Vagina (tissue), 2 donors: ENCODE measurements at regions not wholly inside any gene's neighbourhood (a gene's known extent, or its start where the extent isn't known, plus 50 kb on each side); places are given as distances from the start of the nearest gene placed in this dataset.

Experiments used
- DNase-seq, 2 donors: peaks; one replicate each; pipeline ENCODE4 v3.0.0-alpha.2; 2017; ENCODE audit errors: extremely low spot score in 2 of 2
- H3K27ac ChIP-seq: fragments of 200-600 bp; sonication (generic); one replicate; pipeline ENCODE4 v1.5.1; 2019
- H3K27me3 ChIP-seq: fragments of 200-600 bp; sonication (generic); one replicate; pipeline ENCODE4 v1.5.1; 2019
- H3K36me3 ChIP-seq, 2 donors: fragments of 200-600 bp; sonication (generic); one replicate each; pipeline ENCODE4 v1.5.1; 2017 to 2019
- H3K4me1 ChIP-seq: fragments of 200-600 bp; sonication (generic); one replicate; pipeline ENCODE4 v1.5.1; 2019
- H3K4me3 ChIP-seq, 2 donors: fragments of 200-600 bp; sonication (generic); 1 replicate in 1 of 2; 2 replicates in 1 of 2; pipeline ENCODE4 v1.5.1; 2016 to 2019
- H3K9me3 ChIP-seq: fragments of 200-600 bp; sonication (generic); one replicate; pipeline ENCODE4 v1.5.1; 2019
- CTCF ChIP-seq, 3 experiments: fragments of 450-650 bp in 2 of 3; fragments of 200-600 bp in 1 of 3; sonication (generic) in 1 of 3; IDR thresholded peaks; one replicate each; pipeline ENCODE4 v1.5.1; 2017 to 2019; ENCODE audit warnings: antibody characterized with exemption in 3 of 3, mild to moderate bottlenecking in 2 of 3, moderate library complexity in 2 of 3
- POLR2A ChIP-seq, 2 donors: fragments of 450-650 bp; IDR thresholded peaks; one replicate each; pipeline ENCODE4 v1.6.1; 2017; ENCODE audit warnings: antibody characterized with exemption in 2 of 2, mild to moderate bottlenecking in 2 of 2, moderate library complexity in 2 of 2
- POLR2AphosphoS5 ChIP-seq, 2 donors: sonication (generic); formaldehyde crosslinking; IDR thresholded peaks; one replicate each; pipeline ENCODE4 v1.9.0; 2017; ENCODE audit warnings: antibody characterized with exemption in 2 of 2, mild to moderate bottlenecking in 2 of 2, low read depth in 1 of 2; ENCODE audit not compliant: insufficient read depth in 1 of 2
- intact Hi-C: fragments of 100-400 bp; cut with DNase I; formaldehyde crosslinking; loops from one replicate; pipeline ENCODE4 v1.15.1; 2023

GRCh38 chr5:74433896-74434829 is 206.4 kb downstream of the ENC1 start:
- intact Hi-C loops = no loop called here
- H3K9me3 ChIP-seq = no peaks in the 10 kb centered on the region
- no peak overlapping the region for H3K27ac ChIP-seq
- peaks cover 14% of the 10 kb centered on the region for H3K4me1 ChIP-seq
- H3K27me3 ChIP-seq = no peaks in the 10 kb centered on the region
- DNase-seq = no peak
- TF ChIP-seq CTCF (IDR thresholded peaks at IDR 0.05) = no peak
- TF ChIP-seq POLR2AphosphoS5 (IDR thresholded peaks at IDR 0.05; ENCODE audit: insufficient read depth in 1 of 2, low read depth in 1 of 2) = no peak
- no peak for TF ChIP-seq POLR2A (IDR thresholded peaks at IDR 0.05)
- no peak overlapping the region for H3K4me3 ChIP-seq
- no peaks in the 10 kb centered on the region for H3K36me3 ChIP-seq

DNA sequence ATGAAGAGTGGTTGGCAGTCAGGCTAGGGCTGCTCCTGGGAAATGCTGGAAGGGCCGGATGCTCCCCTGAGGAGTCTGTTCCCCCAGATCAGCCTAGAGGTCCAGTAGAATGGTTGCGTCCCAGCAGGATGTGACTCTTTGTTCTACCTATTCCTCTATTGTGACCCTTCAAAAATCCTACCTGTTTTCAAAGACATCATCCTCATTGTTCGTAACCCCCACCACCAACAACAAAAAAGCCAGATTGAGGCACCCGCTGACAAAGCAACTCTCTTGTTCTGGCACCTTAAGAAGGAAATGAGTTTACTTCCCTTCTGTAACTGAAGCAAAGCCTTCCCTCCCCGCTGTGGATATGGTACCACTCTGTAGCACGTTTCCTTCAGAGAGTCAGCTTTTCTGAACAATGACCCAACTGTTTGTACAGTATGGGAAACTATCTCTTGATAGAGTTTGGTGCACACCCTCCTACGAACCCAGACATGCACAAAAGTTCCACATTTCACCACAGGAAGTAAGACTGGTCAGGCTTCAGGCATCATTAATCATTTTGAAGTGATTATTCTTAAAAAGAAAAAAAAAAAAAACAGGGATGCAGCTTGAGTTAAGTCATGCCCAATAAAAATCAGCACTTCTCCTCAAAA is 207.2 kb downstream of the ENC1 start:
- Histone ChIP-seq H3K4me1 (peaks cover 14% of the 10 kb centered on the region), H3K36me3 (no peaks in the 10 kb centered on the region), H3K9me3 (no peaks in the 10 kb centered on the region), H3K27ac (no peak overlapping the region), H3K4me3 (no peak overlapping the region), H3K27me3 (no peaks in the 10 kb centered on the region)
- TF ChIP-seq POLR2AphosphoS5 (IDR thresholded peaks at IDR 0.05; ENCODE audit: insufficient read depth in 1 of 2, low read depth in 1 of 2) = no peak
- no peak for TF ChIP-seq CTCF (IDR thresholded peaks at IDR 0.05)
- TF ChIP-seq POLR2A (IDR thresholded peaks at IDR 0.05) = no peak
- intact Hi-C loops = no loop called here
- no peak for DNase-seq

- Histone ChIP-seq H3K27ac (no peak overlapping the region), H3K27me3 (no peaks in the 10 kb centered on the region), H3K4me1 (peaks cover 14% of the 10 kb centered on the region), H3K36me3 (no peaks in the 10 kb centered on the region), H3K9me3 (no peaks in the 10 kb centered on the region), H3K4me3 (no peak overlapping the region)
- DNase-seq = no peak
- intact Hi-C loops = no loop called here
- no peak for TF ChIP-seq POLR2A (IDR thresholded peaks at IDR 0.05)
- no peak for TF ChIP-seq POLR2AphosphoS5 (IDR thresholded peaks at IDR 0.05; ENCODE audit: insufficient read depth in 1 of 2, low read depth in 1 of 2)
- TF ChIP-seq CTCF (IDR thresholded peaks at IDR 0.05) = no peak
These were observed 207.8 kb downstream of the ENC1 start for GRCh38 chr5:74432721-74433120.

DNA sequence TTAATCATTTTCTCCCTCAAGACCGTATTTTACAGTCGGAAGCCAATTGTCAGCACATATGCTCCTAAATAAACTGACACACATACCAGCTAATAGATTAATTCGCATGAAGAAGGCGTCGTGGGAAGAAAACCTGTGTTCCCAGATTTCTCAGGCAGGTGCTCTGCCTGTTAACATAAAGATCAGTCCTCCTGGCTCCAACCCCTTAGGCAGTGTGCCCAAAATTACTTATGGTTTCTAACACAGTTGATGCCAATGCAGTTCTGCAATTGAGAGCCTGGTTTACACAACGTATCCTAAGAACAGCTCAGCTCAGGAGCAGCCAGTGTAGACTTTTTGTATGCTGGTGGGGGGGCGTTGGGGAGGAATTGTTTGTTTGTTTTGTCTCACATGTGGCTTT is 208.3 kb downstream of the ENC1 start:
- intact Hi-C loops = no loop called here

More for the DNA sequence above, 208.3 kb downstream of the ENC1 start:
- Histone ChIP-seq H3K4me1 (peaks cover 14% of the 10 kb centered on the region), H3K4me3 (no peak overlapping the region), H3K27ac (no peak overlapping the region), H3K36me3 (no peaks in the 10 kb centered on the region), H3K9me3 (no peaks in the 10 kb centered on the region), H3K27me3 (no peaks in the 10 kb centered on the region)
- TF ChIP-seq CTCF (IDR thresholded peaks at IDR 0.05) = no peak
- no peak for TF ChIP-seq POLR2AphosphoS5 (IDR thresholded peaks at IDR 0.05; ENCODE audit: insufficient read depth in 1 of 2, low read depth in 1 of 2)
- no peak for DNase-seq
